ENCODE measurements at regions not wholly inside any gene's neighbourhood (a gene's known extent, or its start where the extent isn't known, plus 50 kb on each side); places are given as distances from the start of the nearest gene placed in this dataset.
"Not testable (repeated sequence)": the region's sequence is repeated elsewhere in the genome, so short reads cannot be mapped to it uniquely, and the experiment has no call there.

GRCh38 chr20:50446351-50447101, 63.7 kb upstream of the PTPN1 start:
- DNase-seq (ENCODE audit: low read depth) = no peak

GRCh38 chr20:50447102-50447804, 62.9 kb upstream of the PTPN1 start:
- DNase-seq (ENCODE audit: low read depth) = no peak

GRCh38 chr20:50447817-50448216, 62.4 kb upstream of the PTPN1 start:
- no peak for DNase-seq (ENCODE audit: low read depth)

- peak; percentile 51 for DNase-seq (ENCODE audit: low read depth)
Measured at GRCh38 chr20:50448625-50449403, 61.4 kb upstream of the PTPN1 start.

- no peak for DNase-seq (ENCODE audit: low read depth)
Measured at GRCh38 chr20:50449738-50450492, 60.3 kb upstream of the PTPN1 start.

GRCh38 chr20:50450493-50450826, 59.7 kb upstream of the PTPN1 start:
- no peak for DNase-seq (ENCODE audit: low read depth)

- DNase-seq (ENCODE audit: low read depth) = peak; percentile 78
Measured at GRCh38 chr20:50450881-50451752, 59.1 kb upstream of the PTPN1 start.

- DNase-seq (ENCODE audit: low read depth) = not testable (repeated sequence)
Measured at GRCh38 chr20:50451792-50452425, 58.3 kb upstream of the PTPN1 start.

GRCh38 chr20:50453533-50454244, 56.5 kb upstream of the PTPN1 start:
- no peak for DNase-seq (ENCODE audit: low read depth)

GRCh38 chr20:50455245-50455644, 54.9 kb upstream of the PTPN1 start:
- not testable (repeated sequence) for DNase-seq (ENCODE audit: low read depth)

GRCh38 chr20:50455656-50456451, 54.3 kb upstream of the PTPN1 start:
- no peak for DNase-seq (ENCODE audit: low read depth)

GRCh38 chr20:50456452-50457324, 53.5 kb upstream of the PTPN1 start:
- DNase-seq (ENCODE audit: low read depth) = no peak

- DNase-seq (ENCODE audit: low read depth) = no peak
Measured at GRCh38 chr20:50459124-50459918, 50.9 kb upstream of the PTPN1 start.

- DNase-seq (ENCODE audit: low read depth) = no peak
Measured at GRCh38 chr20:50460115-50460607, 50.0 kb upstream of the PTPN1 start.
